Spleen (tissue), 11 donors: ENCODE measurements at regions not wholly inside any gene's neighbourhood (a gene's known extent, or its start where the extent isn't known, plus 50 kb on each side); places are given as distances from the start of the nearest gene placed in this dataset.

Source experiments
- DNase-seq: peaks from one replicate; pipeline ENCODE4 v3.0.0-alpha.2; 2020
- H3K27ac ChIP-seq, 8 donors: fragments of 200-600 bp; sonication (generic) in 7 of 8; 1 replicate in 4 of 8; 2 replicates in 4 of 8; pipeline versions ENCODE4 v1.5.0 to v1.8.0; 2016 to 2021; ENCODE audit warnings: inconsistent platforms in 4 of 8, mild to moderate bottlenecking in 4 of 8, moderate library complexity in 1 of 8
- H3K27me3 ChIP-seq, 7 donors: fragments of 200-600 bp; sonication (generic) in 6 of 7; replicated peaks in 1 of 7; 1 replicate in 4 of 7; 2 replicates in 3 of 7; pipeline versions ENCODE4 v1.5.0 to v1.8.0; 2016 to 2021; ENCODE audit warnings: inconsistent platforms in 3 of 7, mild to moderate bottlenecking in 1 of 7
- H3K36me3 ChIP-seq, 6 donors: fragments of 200-600 bp; sonication (generic) in 5 of 6; 1 replicate in 4 of 6; 2 replicates in 2 of 6; pipeline versions ENCODE4 v1.5.0 to v1.8.0; 2016 to 2021; ENCODE audit warnings: inconsistent platforms in 2 of 6
- H3K4me1 ChIP-seq, 6 donors: fragments of 200-600 bp; sonication (generic) in 5 of 6; 1 replicate in 3 of 6; 2 replicates in 3 of 6; pipeline versions ENCODE4 v1.5.0 to v1.8.0; 2016 to 2021; ENCODE audit warnings: inconsistent platforms in 3 of 6
- H3K4me3 ChIP-seq, 8 donors: fragments of 200-600 bp; sonication (generic) in 7 of 8; 1 replicate in 4 of 8; 2 replicates in 4 of 8; pipeline versions ENCODE4 v1.5.0 to v1.8.0; 2016 to 2021; ENCODE audit warnings: inconsistent platforms in 4 of 8, mild to moderate bottlenecking in 4 of 8, moderate library complexity in 2 of 8
- H3K9me3 ChIP-seq, 8 donors: fragments of 200-600 bp; sonication (generic) in 7 of 8; 1 replicate in 4 of 8; 2 replicates in 4 of 8; pipeline versions ENCODE4 v1.5.0 to v1.8.0; 2016 to 2021; ENCODE audit warnings: inconsistent platforms in 4 of 8
- CTCF ChIP-seq, 11 experiments: fragments of 200-600 bp in 7 of 11; fragments of 450-650 bp in 4 of 11; sonication (generic) in 4 of 11; IDR thresholded peaks in 8 of 11; conservative IDR thresholded peaks in 3 of 11; 1 replicate in 7 of 11; 2 replicates in 4 of 11; pipeline versions ENCODE4 v1.4.0 to v1.8.0; 2016 to 2021; ENCODE audit warnings: antibody characterized with exemption in 11 of 11, inconsistent platforms in 4 of 11, mild to moderate bottlenecking in 1 of 11
- POLR2A ChIP-seq, 3 donors: fragments of 450-650 bp; IDR thresholded peaks; one replicate each; pipeline ENCODE4 v1.5.1; 2017; ENCODE audit warnings: antibody characterized with exemption in 3 of 3, mild to moderate bottlenecking in 1 of 3
- POLR2AphosphoS5 ChIP-seq, 3 donors: sonication (generic); formaldehyde crosslinking; IDR thresholded peaks; one replicate each; pipeline ENCODE4 v1.5.1; 2017; ENCODE audit warnings: antibody characterized with exemption in 3 of 3
- WGBS, 5 donors: extraction: QIAGEN DNeasy Blood & Tissue Kit in 3 of 5; methylation state at CpG; one replicate each; pipeline versions ENCODE4 v1.1.5 to v1.1.7; 2013 to 2018; 5-methylcytosine and 5-hydroxymethylcytosine counted together
- intact Hi-C: fragments of 100-400 bp; cut with DNase I; formaldehyde crosslinking; loops from one replicate; pipeline ENCODE4 v1.15.0; 2023; ENCODE audit warnings: low total_unique reads
- donor health status: healthy with polysubstance abuse.
- donor health status: DM: no; HTN: no; CAD: no; lungs with moderate emphysema.
- donor health status: DM: no; HTN: no; CAD: no.
- donor health status: Bipolar disorder and iron deficiency.
- donor health status: healthy.
- donor health status: DM: no; HTN: no; CAD: no.
- donor health status: DM: yes; HTN: yes; CAD: no.

- H3K4me3 ChIP-seq, result no peak overlapping the region
- no peak overlapping the region for H3K27ac ChIP-seq
- peak; percentile 66 for DNase-seq
- no peaks in the 10 kb centered on the region for H3K36me3 ChIP-seq
- H3K4me1 ChIP-seq, result peaks cover 0 to 11% (median 6%) of the 10 kb centered on the region in 6 donors
- TF ChIP-seq POLR2AphosphoS5 (IDR thresholded peaks at IDR 0.05) (no peak), CTCF (IDR thresholded peaks at IDR 0.05 in 8 of 11, conservative IDR thresholded peaks at IDR 0.05 in 3 of 11) (no peak), POLR2A (IDR thresholded peaks at IDR 0.05) (no peak)
- H3K27me3 ChIP-seq, result peaks cover 0 to 8% (median 0%) of the 10 kb centered on the region in 7 donors
- H3K9me3 ChIP-seq, result peaks cover 0 to 28% (median 21%) of the 10 kb centered on the region in 8 donors
- WGBS, 5 donors, result 86 to 90% (median 89%) methylated on average over 17 of the region's 17 CpGs
- intact Hi-C loops, result no loop called here
Observed at GRCh38 chr14:104263675-104264358, 125.4 kb downstream of the KIF26A start.

GRCh38 chr14:104264495-104265265 lies 126.3 kb downstream of the KIF26A start:
- Histone ChIP-seq H3K4me3 (no peak overlapping the region), H3K9me3 (peaks cover 0 to 24% (median 15%) of the 10 kb centered on the region in 8 donors), H3K27me3 (peaks cover 0 to 8% (median 0%) of the 10 kb centered on the region in 7 donors), H3K27ac (no peak overlapping the region), H3K4me1 (peaks cover 0 to 14% (median 8%) of the 10 kb centered on the region in 6 donors), H3K36me3 (no peaks in the 10 kb centered on the region)
- DNase-seq, result peak; percentile 60
- no peak for TF ChIP-seq CTCF (IDR thresholded peaks at IDR 0.05 in 8 of 11, conservative IDR thresholded peaks at IDR 0.05 in 3 of 11)
- TF ChIP-seq POLR2A (IDR thresholded peaks at IDR 0.05), result no peak
- TF ChIP-seq POLR2AphosphoS5 (IDR thresholded peaks at IDR 0.05), result no peak
- 69 to 88% (median 80%) methylated on average over 19 to 20 of the region's 20 CpGs for WGBS, 5 donors
- intact Hi-C loops, result no loop called here

GRCh38 chr14:104265918-104266630 lies 127.7 kb downstream of the KIF26A start:
- intact Hi-C loops, result no loop called here
- H3K27ac ChIP-seq, result no peak overlapping the region
- TF ChIP-seq CTCF (IDR thresholded peaks at IDR 0.05 in 8 of 11, conservative IDR thresholded peaks at IDR 0.05 in 3 of 11) (no peak), POLR2AphosphoS5 (IDR thresholded peaks at IDR 0.05) (no peak), POLR2A (IDR thresholded peaks at IDR 0.05) (no peak)
- H3K27me3 ChIP-seq, result peaks cover 0 to 8% (median 0%) of the 10 kb centered on the region in 7 donors
- WGBS, 5 donors, result 77 to 84% (median 81%) methylated on average over 20 to 21 of the region's 21 CpGs
- H3K4me3 ChIP-seq, result no peak overlapping the region
- H3K9me3 ChIP-seq, result peaks cover 0 to 10% (median 8%) of the 10 kb centered on the region in 8 donors
- H3K4me1 ChIP-seq, result peaks cover 0 to 14% (median 8%) of the 10 kb centered on the region in 6 donors
- no peak for DNase-seq
- H3K36me3 ChIP-seq, result no peaks in the 10 kb centered on the region
